DOHH2 (cell line): ENCODE measurements at regions not wholly inside any gene's neighbourhood (a gene's known extent, or its start where the extent isn't known, plus 50 kb on each side); places are given as distances from the start of the nearest gene placed in this dataset.

Experiments
- CTCF ChIP-seq: fragments of 200-600 bp; sonication (generic); IDR thresholded peaks from one replicate; pipeline ENCODE4 v1.5.1; 2014; ENCODE audit warnings: antibody characterized with exemption, mild to moderate bottlenecking, low read depth, low read length; ENCODE audit not compliant: poor library complexity, severe bottlenecking
- EZH2phosphoT487 ChIP-seq: fragments of 200-600 bp; sonication (generic); IDR thresholded peaks from 2 replicates; pipeline ENCODE4 v1.6.1; 2017; ENCODE audit warnings: borderline replicate concordance, mild to moderate bottlenecking, antibody characterized with exemption, low read length, moderate library complexity, mixed read lengths

DNA sequence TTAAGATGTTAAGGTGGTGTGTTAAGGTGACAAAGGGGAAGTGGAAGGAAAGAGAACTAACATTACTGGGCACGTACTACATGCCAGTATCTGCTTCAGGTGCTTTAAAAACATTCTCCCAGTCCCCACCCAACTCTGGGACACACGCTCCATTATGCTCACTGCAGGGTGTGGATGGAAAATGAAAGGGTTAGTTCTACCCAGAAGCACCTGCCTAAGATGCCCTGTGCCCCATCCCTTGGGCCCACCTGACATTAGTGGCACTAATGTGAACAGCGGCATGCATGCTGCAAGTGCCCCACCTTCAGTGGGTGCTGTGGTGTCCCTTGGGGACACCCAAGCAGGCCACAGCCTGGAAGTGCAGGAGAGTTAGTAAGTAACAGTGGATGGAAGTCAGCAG is 82.9 kb upstream of the CXADR start:
- TF ChIP-seq CTCF: no peak
- TF ChIP-seq EZH2phosphoT487: no peak
